Mesodermal cell (in vitro differentiated cells): ENCODE measurements at regions not wholly inside any gene's neighbourhood (a gene's known extent, or its start where the extent isn't known, plus 50 kb on each side); places are given as distances from the start of the nearest gene placed in this dataset.

Experiments used
- H3K27ac ChIP-seq: 2 replicates; pipeline ENCODE4 v1.7.0; 2013; ENCODE audit warnings: mild to moderate bottlenecking, low read depth, low read length, moderate library complexity; ENCODE audit not compliant: severe bottlenecking
- H3K36me3 ChIP-seq: 2 replicates; pipeline ENCODE4 v1.7.1; 2013; ENCODE audit warnings: mild to moderate bottlenecking, low read length, moderate library complexity; ENCODE audit not compliant: control insufficient read depth, insufficient read depth
- H3K4me1 ChIP-seq: one replicate; pipeline ENCODE4 v1.7.1; 2013; ENCODE audit warnings: mild to moderate bottlenecking, low read length; ENCODE audit not compliant: insufficient read depth, control insufficient read depth, poor library complexity, severe bottlenecking
- H3K4me3 ChIP-seq: 2 replicates; pipeline ENCODE4 v1.7.0; 2013; ENCODE audit warnings: low read length, control low read depth, mild to moderate bottlenecking; ENCODE audit not compliant: insufficient read depth, poor library complexity, severe bottlenecking; ENCODE audit errors: extremely low read depth
- H3K9me3 ChIP-seq: 2 replicates; pipeline ENCODE4 v1.7.1; 2013; ENCODE audit warnings: mild to moderate bottlenecking, low read length, moderate library complexity; ENCODE audit not compliant: control insufficient read depth
- WGBS, 2 experiments: methylation state at CpG; one replicate each; pipeline ENCODE4 v1.1.5; 2013; ENCODE audit warnings: missing lambda C conversion rate in 2 of 2; ENCODE audit not compliant: insufficient coverage in 2 of 2; 5-methylcytosine and 5-hydroxymethylcytosine counted together

DNA sequence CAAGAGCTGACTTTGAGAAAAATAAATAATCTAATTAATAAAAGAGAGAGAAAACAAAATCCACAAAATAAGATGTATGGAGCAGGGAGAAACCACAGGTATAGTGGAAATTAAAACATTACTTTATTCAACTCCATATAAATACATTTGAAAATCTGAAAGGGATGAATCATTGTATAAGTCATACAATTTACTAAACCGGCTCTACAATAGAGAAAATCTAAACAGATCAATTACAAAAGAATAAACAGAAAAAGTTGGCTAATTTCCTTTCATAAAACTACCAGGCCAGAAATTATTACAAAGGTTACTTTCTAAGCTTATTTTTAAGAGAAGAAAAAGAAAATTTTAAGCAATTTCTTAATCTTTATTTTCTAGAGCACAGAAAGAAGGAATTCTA, 51.3 kb upstream of the DRD2 start:
- Histone ChIP-seq H3K36me3 (no peaks in the 10 kb centered on the region), H3K4me3 (no peak overlapping the region), H3K4me1 (no peaks in the 10 kb centered on the region), H3K9me3 (no peaks in the 10 kb centered on the region), H3K27ac (no peak overlapping the region)
- no CpG with 5 or more reads among the region's 1 CpG for WGBS, 2 experiments
